ENCODE measurements at regions not wholly inside any gene's neighbourhood (a gene's known extent, or its start where the extent isn't known, plus 50 kb on each side); places are given as distances from the start of the nearest gene placed in this dataset.
"Not testable (repeated sequence)": the region's sequence is repeated elsewhere in the genome, so short reads cannot be mapped to it uniquely, and the experiment has no call there.

GRCh38 chr14:105694961-105695360 lies 168.6 kb downstream of the TMEM121 start:
- no peak for DNase-seq (ENCODE audit: low spot score)

GRCh38 chr14:105696388-105696787 lies 170.0 kb downstream of the TMEM121 start:
- DNase-seq (ENCODE audit: low spot score) = not testable (repeated sequence)

- DNase-seq (ENCODE audit: low spot score) = not testable (repeated sequence)
Observed at GRCh38 chr14:105697414-105697813, 171.0 kb downstream of the TMEM121 start.

GRCh38 chr14:105697955-105698354 lies 171.6 kb downstream of the TMEM121 start:
- DNase-seq (ENCODE audit: low spot score) = not testable (repeated sequence)

GRCh38 chr14:105698940-105699556 lies 172.7 kb downstream of the TMEM121 start:
- not testable (repeated sequence) for DNase-seq (ENCODE audit: low spot score)

GRCh38 chr14:105699706-105700105 lies 173.3 kb downstream of the TMEM121 start:
- not testable (repeated sequence) for DNase-seq (ENCODE audit: low spot score)

- not testable (repeated sequence) for DNase-seq (ENCODE audit: low spot score)
Observed at GRCh38 chr14:105700146-105700545, 173.8 kb downstream of the TMEM121 start.

GRCh38 chr14:105700622-105701288 lies 174.4 kb downstream of the TMEM121 start:
- no peak for DNase-seq (ENCODE audit: low spot score)

- no peak for DNase-seq (ENCODE audit: low spot score)
Observed at GRCh38 chr14:105701456-105702274, 175.3 kb downstream of the TMEM121 start.

- DNase-seq (ENCODE audit: low spot score) = no peak
Observed at GRCh38 chr14:105702275-105702817, 176.0 kb downstream of the TMEM121 start.

- not testable (repeated sequence) for DNase-seq (ENCODE audit: low spot score)
Observed at GRCh38 chr14:105703044-105703665, 176.8 kb downstream of the TMEM121 start.

GRCh38 chr14:105704091-105704490 lies 177.7 kb downstream of the TMEM121 start:
- not testable (repeated sequence) for DNase-seq (ENCODE audit: low spot score)

- not testable (repeated sequence) for DNase-seq (ENCODE audit: low spot score)
Observed at GRCh38 chr14:105704492-105704891, 178.1 kb downstream of the TMEM121 start.

GRCh38 chr14:105705512-105705861 lies 179.1 kb downstream of the TMEM121 start:
- not testable (repeated sequence) for DNase-seq (ENCODE audit: low spot score)

GRCh38 chr14:105705862-105706700 lies 179.7 kb downstream of the TMEM121 start:
- not testable (repeated sequence) for DNase-seq (ENCODE audit: low spot score)

GRCh38 chr14:105706701-105707019 lies 180.3 kb downstream of the TMEM121 start:
- not testable (repeated sequence) for DNase-seq (ENCODE audit: low spot score)

- not testable (repeated sequence) for DNase-seq (ENCODE audit: low spot score)
Observed at GRCh38 chr14:105707099-105707498, 180.7 kb downstream of the TMEM121 start.

- DNase-seq (ENCODE audit: low spot score) = not testable (repeated sequence)
Observed at GRCh38 chr14:105707723-105708151, 181.4 kb downstream of the TMEM121 start.

- DNase-seq (ENCODE audit: low spot score) = not testable (repeated sequence)
Observed at GRCh38 chr14:105708251-105709134, 182.1 kb downstream of the TMEM121 start.

Data from Ammon's horn (tissue), 1 donor.